ENCODE measurements at regions not wholly inside any gene's neighbourhood (a gene's known extent, or its start where the extent isn't known, plus 50 kb on each side); places are given as distances from the start of the nearest gene placed in this dataset.

GRCh38 chr7:85595750-85596178 is 408.9 kb upstream of the SEMA3D start:
- TF ChIP-seq EP300 (IDR thresholded peaks at IDR 0.05) = no peak
- no peak for TF ChIP-seq CTCF (IDR thresholded peaks at IDR 0.05)
